Activated naive CD8-positive, alpha-beta T cell treated with anti-CD3 and anti-CD28 coated beads for 36 hours (primary cell): ENCODE measurements at regions not wholly inside any gene's neighbourhood (a gene's known extent, or its start where the extent isn't known, plus 50 kb on each side); places are given as distances from the start of the nearest gene placed in this dataset.
"Not testable (repeated sequence)": the region's sequence is repeated elsewhere in the genome, so short reads cannot be mapped to it uniquely, and the experiment has no call there.

Experiments
- DNase-seq: peaks from one replicate; pipeline ENCODE4 v3.0.0; 2021
- H3K27ac Mint-ChIP-seq: one replicate; pipeline ENCODE4 v1.8.0; 2022; ENCODE audit warnings: mild to moderate bottlenecking, moderate library complexity, mixed read lengths
- H3K27me3 Mint-ChIP-seq: one replicate; pipeline ENCODE4 v1.8.0; 2022; ENCODE audit warnings: mild to moderate bottlenecking, mixed read lengths
- H3K36me3 Mint-ChIP-seq: one replicate; pipeline ENCODE4 v1.8.0; 2021; ENCODE audit warnings: mild to moderate bottlenecking, mixed read lengths
- H3K4me1 Mint-ChIP-seq: one replicate; pipeline ENCODE4 v1.8.0; 2021; ENCODE audit warnings: mixed read lengths
- H3K4me3 Mint-ChIP-seq: one replicate; pipeline ENCODE4 v1.8.0; 2022; ENCODE audit warnings: mild to moderate bottlenecking, moderate library complexity, mixed read lengths
- H3K9me3 Mint-ChIP-seq: one replicate; pipeline ENCODE4 v1.8.0; 2022; ENCODE audit warnings: mixed read lengths

DNA sequence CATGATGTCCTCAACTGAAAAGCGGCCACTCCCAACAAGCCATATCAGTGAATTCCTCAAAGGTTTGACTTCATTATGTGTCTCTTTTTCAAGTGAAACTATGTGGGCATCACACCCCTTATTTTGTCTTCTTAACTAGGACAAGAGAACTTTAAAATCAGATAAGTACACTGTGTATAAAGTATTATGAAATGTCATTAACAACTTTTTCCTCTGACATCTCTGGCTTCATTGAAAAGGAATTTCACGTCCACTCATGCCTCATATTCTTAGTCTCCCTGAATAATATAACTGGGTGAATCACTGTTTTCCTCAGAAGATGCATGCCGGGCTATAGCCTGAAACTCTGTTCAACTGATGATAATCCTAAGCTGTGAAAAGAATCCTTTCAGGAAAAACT is 415.8 kb downstream of the ACTL7B start:
- Mint-ChIP-seq H3K36me3 (no peaks in the 10 kb centered on the region), H3K9me3 (no peaks in the 10 kb centered on the region), H3K4me3 (no peak overlapping the region), H3K27me3 (no peaks in the 10 kb centered on the region), H3K27ac (no peak overlapping the region), H3K4me1 (no peaks in the 10 kb centered on the region)
- DNase-seq: no peak

DNA sequence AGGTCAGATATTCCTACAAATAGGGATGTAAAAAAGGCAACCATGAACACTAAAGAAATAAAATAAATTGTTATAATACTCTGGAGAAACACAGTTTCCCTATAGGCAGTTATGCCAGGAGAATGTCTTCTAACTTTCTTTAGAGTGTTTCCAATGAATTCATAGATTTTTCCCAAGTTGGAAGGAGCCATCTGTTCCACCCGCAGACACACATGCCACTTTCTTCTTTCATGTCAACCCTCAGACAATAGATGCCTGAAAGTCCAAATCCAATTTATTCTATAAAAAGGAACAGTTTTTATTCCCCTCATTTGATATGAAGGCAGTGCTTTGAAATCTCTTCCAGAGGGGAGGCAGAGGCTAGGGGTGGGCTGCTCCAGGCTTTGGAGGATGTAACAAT is 418.1 kb downstream of the ACTL7B start:
- H3K27ac Mint-ChIP-seq: no peak overlapping the region
- no peaks in the 10 kb centered on the region for H3K9me3 Mint-ChIP-seq
- DNase-seq: no peak
- H3K36me3 Mint-ChIP-seq: no peaks in the 10 kb centered on the region
- H3K27me3 Mint-ChIP-seq: no peaks in the 10 kb centered on the region
- H3K4me1 Mint-ChIP-seq: no peaks in the 10 kb centered on the region
- H3K4me3 Mint-ChIP-seq: no peak overlapping the region

DNA sequence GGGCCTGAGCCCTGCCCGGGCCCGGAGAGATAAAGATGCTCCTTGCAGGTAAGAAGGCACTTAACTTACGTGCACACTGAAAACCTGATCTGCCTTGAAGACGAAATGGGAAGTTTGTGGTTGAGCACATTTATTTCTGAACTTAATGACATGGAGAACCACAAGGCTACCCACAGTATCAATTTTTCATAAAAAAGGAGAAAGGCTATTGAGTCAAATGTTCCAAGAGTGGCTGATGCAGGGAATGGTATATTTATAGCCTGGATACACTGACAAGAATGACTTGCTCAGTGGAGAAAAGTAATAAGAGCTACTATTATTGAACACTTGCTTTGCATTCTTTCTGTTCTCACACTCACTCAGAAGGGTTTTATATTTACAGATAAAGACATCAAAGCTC is 419.3 kb downstream of the ACTL7B start:
- Mint-ChIP-seq H3K27me3 (no peaks in the 10 kb centered on the region), H3K36me3 (no peaks in the 10 kb centered on the region), H3K9me3 (peaks cover 3% of the 10 kb centered on the region)

DNA sequence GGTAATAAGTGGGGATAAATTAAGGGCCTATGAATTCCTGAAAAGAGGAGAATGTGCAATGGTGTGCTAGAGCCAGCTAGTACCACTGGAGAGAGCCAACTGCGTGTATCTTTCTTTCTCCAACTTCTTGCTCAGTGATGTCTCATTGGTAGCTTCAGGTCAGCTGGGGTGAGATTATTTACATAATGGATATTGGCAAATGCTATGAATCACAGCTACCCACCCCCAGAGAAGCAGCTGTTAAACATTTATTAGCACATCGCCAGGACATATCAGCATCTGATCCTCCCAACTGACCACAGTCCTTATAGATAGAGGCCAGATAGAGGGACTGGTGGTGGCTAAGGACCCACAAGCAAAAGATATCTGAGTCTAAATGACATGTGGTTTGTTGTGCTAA is 421.3 kb downstream of the ACTL7B start:
- Mint-ChIP-seq H3K27me3 (no peaks in the 10 kb centered on the region), H3K36me3 (no peaks in the 10 kb centered on the region), H3K4me3 (no peak overlapping the region), H3K4me1 (no peaks in the 10 kb centered on the region), H3K9me3 (peaks cover 7% of the 10 kb centered on the region), H3K27ac (no peak overlapping the region)
- DNase-seq: no peak

More for the DNA sequence above, 419.3 kb downstream of the ACTL7B start:
- no peak for DNase-seq
- H3K4me3 Mint-ChIP-seq: no peak overlapping the region
- H3K27ac Mint-ChIP-seq: no peak overlapping the region
- no peaks in the 10 kb centered on the region for H3K4me1 Mint-ChIP-seq

DNA sequence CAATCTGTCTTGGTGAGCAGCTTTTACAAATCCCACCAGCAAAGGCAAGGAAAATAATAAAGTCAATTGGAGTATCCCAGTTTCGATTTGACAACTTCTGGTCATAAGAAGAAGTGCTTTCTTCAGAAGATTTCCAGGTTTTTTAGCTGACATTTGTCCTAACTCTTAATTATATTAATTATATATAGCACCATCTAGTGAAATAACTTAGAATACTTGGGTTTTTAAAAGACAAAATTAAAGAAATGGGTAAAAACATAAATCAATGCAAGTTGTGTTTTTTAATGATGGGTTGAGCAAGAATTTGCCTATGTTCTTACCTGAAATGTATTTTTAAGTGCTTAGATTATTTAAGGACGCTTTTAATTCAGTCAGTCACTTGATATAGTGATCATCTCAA is 421.8 kb downstream of the ACTL7B start:
- peaks cover 7% of the 10 kb centered on the region for H3K9me3 Mint-ChIP-seq
- DNase-seq: no peak
- no peaks in the 10 kb centered on the region for H3K36me3 Mint-ChIP-seq
- no peak overlapping the region for H3K27ac Mint-ChIP-seq
- no peaks in the 10 kb centered on the region for H3K4me1 Mint-ChIP-seq
- no peaks in the 10 kb centered on the region for H3K27me3 Mint-ChIP-seq
- H3K4me3 Mint-ChIP-seq: no peak overlapping the region

DNA sequence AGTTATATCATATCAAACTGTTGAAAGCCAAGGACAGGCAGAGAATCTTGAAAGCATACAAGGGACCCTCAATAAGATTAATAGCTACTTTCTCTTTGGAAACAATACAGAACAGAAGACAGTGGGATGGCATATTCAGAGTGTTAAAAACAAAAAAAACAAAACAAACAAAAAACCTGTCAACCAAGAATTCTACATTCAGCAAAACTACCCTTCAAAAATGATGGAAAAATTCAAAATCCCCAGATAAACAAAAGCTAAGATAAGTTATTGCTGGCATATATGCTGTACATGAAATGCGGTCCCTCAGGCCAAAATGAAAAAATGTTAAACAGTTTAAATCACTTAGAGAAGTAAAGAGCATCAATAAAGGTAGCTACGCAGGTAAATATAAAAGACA is 425.1 kb downstream of the ACTL7B start:
- no peaks in the 10 kb centered on the region for H3K27me3 Mint-ChIP-seq
- no peak for DNase-seq
- no peak overlapping the region for H3K27ac Mint-ChIP-seq
- no peaks in the 10 kb centered on the region for H3K4me1 Mint-ChIP-seq
- H3K4me3 Mint-ChIP-seq: no peak overlapping the region
- peaks cover 10% of the 10 kb centered on the region for H3K9me3 Mint-ChIP-seq
- H3K36me3 Mint-ChIP-seq: no peaks in the 10 kb centered on the region

DNA sequence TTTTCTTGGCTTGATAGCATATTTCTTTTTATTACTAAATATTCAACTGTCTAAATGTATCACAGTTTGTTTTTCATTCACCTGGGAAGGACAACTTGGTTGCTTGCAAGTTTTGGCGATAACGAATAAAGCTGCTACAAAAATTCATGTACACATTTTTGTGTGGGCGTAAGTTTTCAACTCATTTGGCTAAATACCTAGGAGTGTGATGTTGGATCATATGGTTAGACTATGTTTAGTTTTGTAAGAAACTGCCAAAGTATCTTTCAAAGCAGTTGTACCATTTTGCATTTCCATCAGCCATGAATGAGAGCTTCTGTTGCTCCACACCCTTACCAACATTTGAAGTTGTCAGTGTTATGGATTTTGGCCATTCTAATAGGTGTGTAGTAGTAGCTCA is 428.0 kb downstream of the ACTL7B start:
- no peaks in the 10 kb centered on the region for H3K27me3 Mint-ChIP-seq
- peaks cover 10% of the 10 kb centered on the region for H3K9me3 Mint-ChIP-seq
- H3K4me3 Mint-ChIP-seq: no peak overlapping the region
- DNase-seq: no peak
- H3K4me1 Mint-ChIP-seq: no peaks in the 10 kb centered on the region
- no peaks in the 10 kb centered on the region for H3K36me3 Mint-ChIP-seq
- no peak overlapping the region for H3K27ac Mint-ChIP-seq

DNA sequence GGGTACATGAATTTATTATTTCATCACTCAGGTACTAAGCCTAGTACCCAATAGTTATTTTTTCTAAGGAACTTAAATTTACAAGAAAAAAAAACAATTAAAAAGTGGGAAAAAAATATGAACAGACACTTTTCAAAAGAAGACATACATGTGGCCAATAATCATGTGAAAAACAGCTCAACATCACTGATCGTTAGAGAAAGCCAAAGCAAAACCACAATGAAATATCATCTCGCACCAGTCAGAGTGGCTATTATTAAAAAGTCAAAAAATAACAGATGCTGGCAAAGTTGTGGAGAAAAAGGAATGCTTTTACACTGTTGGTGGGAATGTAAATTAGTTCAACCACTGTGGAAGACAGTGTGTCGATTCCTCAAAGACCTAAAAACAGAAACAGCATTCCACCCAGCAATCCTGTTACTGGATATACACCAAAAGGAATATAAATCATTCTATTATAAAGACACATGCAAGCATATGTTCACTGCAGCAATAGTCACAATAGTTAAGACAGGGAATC is 429.3 kb downstream of the ACTL7B start:
- not testable (repeated sequence) for H3K27ac Mint-ChIP-seq, H3K27me3 Mint-ChIP-seq, H3K4me3 Mint-ChIP-seq, DNase-seq, H3K36me3 Mint-ChIP-seq, H3K4me1 Mint-ChIP-seq, H3K9me3 Mint-ChIP-seq

DNA sequence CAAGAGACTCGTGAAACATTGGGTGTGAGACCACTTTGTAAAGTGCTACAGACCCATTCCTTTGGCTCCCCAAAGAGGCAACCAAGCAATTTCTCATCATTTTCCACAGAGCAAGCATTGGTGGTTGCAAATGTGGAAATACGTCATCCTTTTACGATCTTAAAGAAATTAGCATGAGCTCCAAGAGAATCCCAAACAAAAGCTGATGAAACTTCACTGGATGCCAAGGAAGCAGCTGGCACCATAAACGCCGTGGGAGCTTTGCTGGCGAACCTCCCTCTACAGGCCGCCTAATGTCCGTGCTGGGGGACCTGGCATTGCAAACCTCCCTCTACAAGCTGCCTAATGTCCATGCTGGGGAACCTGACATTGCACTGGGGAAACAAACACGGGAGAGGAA is 432.4 kb downstream of the ACTL7B start:
- H3K4me3 Mint-ChIP-seq: no peak overlapping the region

DNA sequence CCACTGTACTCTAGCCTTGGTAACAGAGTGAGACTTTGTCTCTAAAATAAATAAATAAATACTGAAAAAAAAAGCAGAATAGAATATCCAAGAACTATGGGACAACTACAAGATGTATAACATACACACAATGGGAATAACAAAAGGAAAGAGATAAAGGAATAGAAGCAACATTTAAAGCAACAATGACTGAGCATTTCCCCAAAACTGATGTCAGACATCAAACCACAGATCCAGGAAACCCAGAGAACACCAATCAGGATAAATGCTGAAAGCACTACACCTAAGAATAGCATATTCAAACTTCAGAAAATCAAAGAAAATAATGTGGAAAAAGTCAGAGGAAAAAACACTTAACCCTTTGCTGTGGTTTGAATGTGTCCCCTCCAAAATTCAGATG is 436.4 kb downstream of the ACTL7B start:
- no peaks in the 10 kb centered on the region for H3K4me1 Mint-ChIP-seq
- H3K27ac Mint-ChIP-seq: no peak overlapping the region
- no peak for DNase-seq
- H3K27me3 Mint-ChIP-seq: no peaks in the 10 kb centered on the region
- H3K4me3 Mint-ChIP-seq: no peak overlapping the region
- no peaks in the 10 kb centered on the region for H3K36me3 Mint-ChIP-seq
- no peaks in the 10 kb centered on the region for H3K9me3 Mint-ChIP-seq

More for the DNA sequence above, 432.4 kb downstream of the ACTL7B start:
- Mint-ChIP-seq H3K36me3 (no peaks in the 10 kb centered on the region), H3K4me1 (no peaks in the 10 kb centered on the region), H3K27me3 (no peaks in the 10 kb centered on the region), H3K9me3 (peaks cover 3% of the 10 kb centered on the region), H3K27ac (no peak overlapping the region)
- no peak for DNase-seq

DNA sequence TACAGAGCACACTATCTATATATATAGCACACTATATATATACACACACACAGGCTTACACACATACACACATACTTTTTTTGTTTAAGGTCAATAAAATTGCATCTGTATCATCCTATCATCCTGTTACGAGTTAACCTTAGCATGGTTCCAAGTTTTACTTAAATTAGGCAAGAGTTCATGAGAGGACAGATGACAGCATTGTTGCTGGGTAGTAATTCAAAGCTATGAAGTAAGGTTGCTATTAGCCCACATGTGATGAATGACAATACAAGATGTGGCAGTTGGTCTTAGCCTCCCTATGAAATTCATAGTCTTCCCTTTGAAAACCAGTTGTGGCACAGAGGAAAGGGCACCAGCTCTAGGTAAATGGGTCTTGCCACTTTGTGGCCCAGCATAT is 438.1 kb downstream of the ACTL7B start:
- Mint-ChIP-seq H3K4me3 (no peak overlapping the region), H3K27me3 (no peaks in the 10 kb centered on the region), H3K9me3 (no peaks in the 10 kb centered on the region), H3K4me1 (no peaks in the 10 kb centered on the region), H3K36me3 (no peaks in the 10 kb centered on the region), H3K27ac (no peak overlapping the region)
- no peak for DNase-seq

DNA sequence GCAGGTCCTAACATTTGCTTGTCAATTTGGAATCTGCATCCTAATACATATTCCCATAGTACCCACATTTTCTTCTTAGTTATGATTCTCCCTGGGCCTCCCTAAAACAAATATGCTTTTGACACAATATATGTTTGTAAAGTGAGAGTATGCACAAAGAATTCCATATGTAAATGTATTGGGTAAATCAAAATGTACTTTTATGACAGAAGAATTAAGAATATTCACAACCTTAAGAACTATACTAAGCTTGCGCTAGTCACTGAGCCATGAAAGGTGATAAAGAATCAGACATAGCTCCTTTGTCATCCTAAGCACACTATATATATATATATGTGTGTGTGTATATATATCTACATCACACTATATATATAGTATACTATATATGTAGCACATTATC is 438.5 kb downstream of the ACTL7B start:
- H3K27me3 Mint-ChIP-seq: no peaks in the 10 kb centered on the region
- H3K9me3 Mint-ChIP-seq: no peaks in the 10 kb centered on the region
- no peak overlapping the region for H3K4me3 Mint-ChIP-seq
- H3K36me3 Mint-ChIP-seq: no peaks in the 10 kb centered on the region
- no peak overlapping the region for H3K27ac Mint-ChIP-seq
- H3K4me1 Mint-ChIP-seq: no peaks in the 10 kb centered on the region
- no peak for DNase-seq

DNA sequence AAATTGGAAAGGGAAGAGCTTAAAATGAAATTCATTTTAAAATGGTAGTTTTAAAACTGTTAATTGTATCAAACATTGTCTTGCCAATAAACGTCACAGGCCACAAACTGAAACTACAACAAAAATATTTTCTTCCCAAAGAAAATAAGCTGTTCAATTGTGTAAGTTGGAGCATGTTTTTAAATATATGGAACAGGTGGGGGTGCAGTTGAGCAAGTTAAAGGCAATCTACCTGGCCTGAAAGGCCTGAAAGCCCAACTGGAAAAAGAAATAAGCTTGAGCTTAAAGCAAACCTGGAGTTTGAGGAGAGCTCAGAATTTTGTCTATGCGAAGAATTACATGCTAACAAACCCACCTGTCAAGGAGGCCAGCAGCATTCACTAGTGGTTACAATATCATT is 439.5 kb downstream of the ACTL7B start:
- H3K9me3 Mint-ChIP-seq: no peaks in the 10 kb centered on the region
- H3K27ac Mint-ChIP-seq: no peak overlapping the region
- H3K36me3 Mint-ChIP-seq: no peaks in the 10 kb centered on the region
- DNase-seq: no peak
- no peaks in the 10 kb centered on the region for H3K4me1 Mint-ChIP-seq
- no peaks in the 10 kb centered on the region for H3K27me3 Mint-ChIP-seq
- H3K4me3 Mint-ChIP-seq: no peak overlapping the region

DNA sequence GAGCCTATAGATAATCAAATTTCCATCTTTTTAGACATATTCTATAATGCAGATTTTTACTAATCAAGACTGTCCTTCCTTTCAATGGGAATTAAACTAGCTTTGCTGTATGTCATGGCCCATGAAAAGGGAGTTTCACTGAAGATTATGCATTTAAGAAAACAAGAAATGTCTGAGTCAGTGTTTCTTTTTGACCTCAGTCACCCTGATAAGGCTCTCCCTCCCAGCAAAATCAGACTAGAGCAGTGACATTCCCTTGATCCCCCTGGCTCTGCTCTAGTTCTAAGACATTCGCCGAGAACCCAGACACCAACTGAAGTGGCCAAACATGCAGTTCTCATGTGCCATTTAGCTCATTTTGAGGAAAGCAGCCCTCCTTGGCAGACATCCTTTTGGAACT is 442.0 kb downstream of the ACTL7B start:
- no peak for DNase-seq
- no peak overlapping the region for H3K4me3 Mint-ChIP-seq
- H3K4me1 Mint-ChIP-seq: no peaks in the 10 kb centered on the region
- H3K9me3 Mint-ChIP-seq: no peaks in the 10 kb centered on the region
- no peaks in the 10 kb centered on the region for H3K36me3 Mint-ChIP-seq
- H3K27me3 Mint-ChIP-seq: no peaks in the 10 kb centered on the region
- no peak overlapping the region for H3K27ac Mint-ChIP-seq

DNA sequence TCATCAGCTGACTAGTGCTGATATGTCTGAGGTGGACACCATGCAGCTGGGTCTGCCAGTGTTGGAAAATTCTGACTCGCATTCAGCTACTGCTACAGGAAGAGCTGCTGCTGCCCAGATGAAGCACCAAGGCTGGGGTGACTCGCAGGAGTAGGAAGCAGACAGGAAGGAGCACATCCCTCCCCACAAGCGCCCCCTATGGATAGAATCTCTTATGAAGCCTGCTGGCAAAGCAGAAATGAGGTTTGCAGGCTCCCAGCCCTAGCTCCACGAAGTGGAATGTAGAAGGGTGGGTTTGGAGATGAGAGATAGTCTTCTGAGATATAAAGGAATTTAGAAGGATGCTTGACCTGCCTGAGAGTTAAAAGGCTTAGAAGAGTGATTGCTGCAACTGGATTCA is 443.0 kb downstream of the ACTL7B start:
- no peaks in the 10 kb centered on the region for H3K27me3 Mint-ChIP-seq
- H3K9me3 Mint-ChIP-seq: no peaks in the 10 kb centered on the region
- no peaks in the 10 kb centered on the region for H3K4me1 Mint-ChIP-seq
- no peak for DNase-seq
- no peak overlapping the region for H3K4me3 Mint-ChIP-seq
- H3K27ac Mint-ChIP-seq: no peak overlapping the region
- H3K36me3 Mint-ChIP-seq: no peaks in the 10 kb centered on the region

DNA sequence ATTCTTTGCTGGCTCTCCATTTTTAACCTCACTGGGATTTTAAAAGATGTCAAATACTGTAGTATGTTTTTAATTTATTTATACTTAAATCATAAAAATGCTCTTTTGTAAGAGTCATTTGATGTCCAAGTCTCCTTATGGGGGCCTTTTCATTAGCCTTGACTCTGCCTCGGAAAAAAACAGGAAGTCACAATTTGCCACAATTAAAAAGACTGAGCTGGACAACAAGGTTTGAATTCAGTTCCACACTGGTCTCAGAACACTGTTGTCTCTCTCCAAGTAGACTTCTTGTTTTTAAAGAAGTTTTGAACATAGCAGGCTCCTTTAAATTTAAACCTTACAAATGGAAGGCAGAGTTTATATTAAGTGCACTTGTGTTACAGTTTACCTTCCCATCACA is 444.2 kb downstream of the ACTL7B start:
- no peak overlapping the region for H3K4me3 Mint-ChIP-seq
- no peak for DNase-seq
- no peaks in the 10 kb centered on the region for H3K36me3 Mint-ChIP-seq
- H3K9me3 Mint-ChIP-seq: no peaks in the 10 kb centered on the region
- no peaks in the 10 kb centered on the region for H3K27me3 Mint-ChIP-seq
- no peak overlapping the region for H3K27ac Mint-ChIP-seq
- H3K4me1 Mint-ChIP-seq: no peaks in the 10 kb centered on the region

DNA sequence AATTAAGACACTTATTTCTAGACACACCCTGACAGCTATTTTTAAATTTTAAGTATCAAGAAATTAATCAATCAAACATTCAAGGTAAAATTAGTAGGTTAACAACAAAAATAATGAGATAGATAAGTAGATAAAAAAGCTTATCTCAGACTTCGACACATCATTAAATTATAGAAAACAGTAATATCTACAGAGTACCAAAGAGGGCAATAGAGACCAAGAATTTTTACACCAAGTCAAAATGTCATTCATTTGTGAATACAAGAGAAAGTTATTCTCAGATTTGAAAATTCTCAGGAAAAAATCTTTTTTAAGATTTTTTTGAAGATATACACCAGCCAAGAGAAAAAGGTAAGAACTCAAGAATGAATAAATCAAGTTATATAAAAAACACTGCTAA is 445.6 kb downstream of the ACTL7B start:
- H3K4me1 Mint-ChIP-seq: no peaks in the 10 kb centered on the region
- H3K36me3 Mint-ChIP-seq: no peaks in the 10 kb centered on the region
- no peaks in the 10 kb centered on the region for H3K27me3 Mint-ChIP-seq
- no peak for DNase-seq
- no peak overlapping the region for H3K27ac Mint-ChIP-seq
- no peaks in the 10 kb centered on the region for H3K9me3 Mint-ChIP-seq
- H3K4me3 Mint-ChIP-seq: no peak overlapping the region
